ENCODE measurements at regions not wholly inside any gene's neighbourhood (a gene's known extent, or its start where the extent isn't known, plus 50 kb on each side); places are given as distances from the start of the nearest gene placed in this dataset.

DNA sequence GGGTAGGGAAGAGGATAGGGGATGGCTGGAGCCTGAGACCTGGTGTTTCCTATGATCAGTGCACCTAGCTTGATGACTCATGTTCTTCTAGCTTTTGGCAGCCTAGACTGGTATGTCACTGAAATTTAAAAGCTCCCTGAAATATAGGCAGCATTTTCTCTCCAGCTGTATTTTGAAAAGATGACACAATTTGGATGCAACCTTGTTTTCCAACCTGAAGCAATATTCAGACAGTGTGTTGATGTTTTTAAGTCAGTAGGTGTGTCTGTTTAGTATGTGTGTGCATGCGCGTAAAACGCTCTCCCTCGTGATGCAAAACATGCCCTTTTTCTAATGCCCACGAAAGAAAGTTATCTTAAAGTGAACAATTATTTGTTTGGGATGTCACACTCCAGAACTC lies 58.5 kb downstream of the RPL22L1 start:
- TF ChIP-seq, protein P1, sequence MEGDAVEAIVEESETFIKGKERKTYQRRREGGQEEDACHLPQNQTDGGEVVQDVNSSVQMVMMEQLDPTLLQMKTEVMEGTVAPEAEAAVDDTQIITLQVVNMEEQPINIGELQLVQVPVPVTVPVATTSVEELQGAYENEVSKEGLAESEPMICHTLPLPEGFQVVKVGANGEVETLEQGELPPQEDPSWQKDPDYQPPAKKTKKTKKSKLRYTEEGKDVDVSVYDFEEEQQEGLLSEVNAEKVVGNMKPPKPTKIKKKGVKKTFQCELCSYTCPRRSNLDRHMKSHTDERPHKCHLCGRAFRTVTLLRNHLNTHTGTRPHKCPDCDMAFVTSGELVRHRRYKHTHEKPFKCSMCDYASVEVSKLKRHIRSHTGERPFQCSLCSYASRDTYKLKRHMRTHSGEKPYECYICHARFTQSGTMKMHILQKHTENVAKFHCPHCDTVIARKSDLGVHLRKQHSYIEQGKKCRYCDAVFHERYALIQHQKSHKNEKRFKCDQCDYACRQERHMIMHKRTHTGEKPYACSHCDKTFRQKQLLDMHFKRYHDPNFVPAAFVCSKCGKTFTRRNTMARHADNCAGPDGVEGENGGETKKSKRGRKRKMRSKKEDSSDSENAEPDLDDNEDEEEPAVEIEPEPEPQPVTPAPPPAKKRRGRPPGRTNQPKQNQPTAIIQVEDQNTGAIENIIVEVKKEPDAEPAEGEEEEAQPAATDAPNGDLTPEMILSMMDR (IDR thresholded peaks at IDR 0.05 in 2 of 3, conservative IDR thresholded peaks at IDR 0.05 in 1 of 3; ENCODE audit: insufficient read depth in 2 of 3, low read depth in 1 of 3, low read length in 3 of 3): no peak
- TF ChIP-seq, protein P2, sequence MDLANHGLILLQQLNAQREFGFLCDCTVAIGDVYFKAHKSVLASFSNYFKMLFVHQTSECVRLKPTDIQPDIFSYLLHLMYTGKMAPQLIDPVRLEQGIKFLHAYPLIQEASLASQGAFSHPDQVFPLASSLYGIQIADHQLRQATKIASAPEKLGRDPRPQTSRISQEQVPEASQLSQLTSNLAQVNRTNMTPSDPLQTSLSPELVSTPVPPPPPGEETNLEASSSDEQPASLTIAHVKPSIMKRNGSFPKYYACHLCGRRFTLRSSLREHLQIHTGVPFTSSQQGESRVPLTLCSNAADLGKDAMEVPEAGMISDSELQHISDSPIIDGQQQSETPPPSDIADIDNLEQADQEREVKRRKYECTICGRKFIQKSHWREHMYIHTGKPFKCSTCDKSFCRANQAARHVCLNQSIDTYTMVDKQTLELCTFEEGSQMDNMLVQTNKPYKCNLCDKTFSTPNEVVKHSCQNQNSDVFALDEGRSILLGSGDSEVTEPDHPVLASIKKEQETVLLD (IDR thresholded peaks at IDR 0.05): no peak
- TF ChIP-seq, protein P3, sequence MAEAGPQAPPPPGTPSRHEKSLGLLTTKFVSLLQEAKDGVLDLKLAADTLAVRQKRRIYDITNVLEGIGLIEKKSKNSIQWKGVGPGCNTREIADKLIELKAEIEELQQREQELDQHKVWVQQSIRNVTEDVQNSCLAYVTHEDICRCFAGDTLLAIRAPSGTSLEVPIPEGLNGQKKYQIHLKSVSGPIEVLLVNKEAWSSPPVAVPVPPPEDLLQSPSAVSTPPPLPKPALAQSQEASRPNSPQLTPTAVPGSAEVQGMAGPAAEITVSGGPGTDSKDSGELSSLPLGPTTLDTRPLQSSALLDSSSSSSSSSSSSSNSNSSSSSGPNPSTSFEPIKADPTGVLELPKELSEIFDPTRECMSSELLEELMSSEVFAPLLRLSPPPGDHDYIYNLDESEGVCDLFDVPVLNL (CRISPR knock-in tag; IDR thresholded peaks at IDR 0.05; ENCODE audit: low read depth): no peak
- TF ChIP-seq RBM39 (optimal IDR thresholded peaks at IDR 0.05; ENCODE audit: low read depth, low read length) (no peak), ZNF24 (IDR thresholded peaks at IDR 0.05) (no peak), COPS2 (conservative IDR thresholded peaks at IDR 0.05) (no peak), LEF1 (IDR thresholded peaks at IDR 0.05) (no peak)

Measured in K562 (cell line).